Osteocyte (in vitro differentiated cells): ENCODE measurements at regions not wholly inside any gene's neighbourhood (a gene's known extent, or its start where the extent isn't known, plus 50 kb on each side); places are given as distances from the start of the nearest gene placed in this dataset.

Experiments
- DNase-seq: peaks from one replicate; pipeline ENCODE4 v3.0.0; 2021; ENCODE audit warnings: mixed read lengths; ENCODE audit not compliant: unreplicated experiment; ENCODE audit errors: extremely low spot score
- H3K27ac Mint-ChIP-seq: one replicate; pipeline ENCODE4 v1.8.0; 2021; ENCODE audit warnings: mild to moderate bottlenecking, mixed read lengths; ENCODE audit not compliant: unreplicated experiment
- H3K27me3 Mint-ChIP-seq: one replicate; pipeline ENCODE4 v1.8.0; 2021; ENCODE audit warnings: mixed read lengths; ENCODE audit not compliant: unreplicated experiment
- H3K36me3 Mint-ChIP-seq: one replicate; pipeline ENCODE4 v1.8.0; 2021; ENCODE audit warnings: mixed read lengths; ENCODE audit not compliant: unreplicated experiment
- H3K4me1 Mint-ChIP-seq: one replicate; pipeline ENCODE4 v1.8.0; 2021; ENCODE audit warnings: mixed read lengths; ENCODE audit not compliant: unreplicated experiment
- H3K4me3 Mint-ChIP-seq: one replicate; pipeline ENCODE4 v1.8.0; 2021; ENCODE audit warnings: mild to moderate bottlenecking, moderate library complexity, mixed read lengths; ENCODE audit not compliant: unreplicated experiment
- H3K9me3 Mint-ChIP-seq: one replicate; pipeline ENCODE4 v1.8.0; 2021; ENCODE audit warnings: mixed read lengths; ENCODE audit not compliant: unreplicated experiment
- TF ChIP-seq, protein P1 (sequence below): fragments of 200-600 bp; sonication (generic); IDR thresholded peaks from 2 replicates; pipeline ENCODE4 v1.5.0; 2021; ENCODE audit warnings: antibody characterized with exemption, mild to moderate bottlenecking, moderate library complexity

DNA sequence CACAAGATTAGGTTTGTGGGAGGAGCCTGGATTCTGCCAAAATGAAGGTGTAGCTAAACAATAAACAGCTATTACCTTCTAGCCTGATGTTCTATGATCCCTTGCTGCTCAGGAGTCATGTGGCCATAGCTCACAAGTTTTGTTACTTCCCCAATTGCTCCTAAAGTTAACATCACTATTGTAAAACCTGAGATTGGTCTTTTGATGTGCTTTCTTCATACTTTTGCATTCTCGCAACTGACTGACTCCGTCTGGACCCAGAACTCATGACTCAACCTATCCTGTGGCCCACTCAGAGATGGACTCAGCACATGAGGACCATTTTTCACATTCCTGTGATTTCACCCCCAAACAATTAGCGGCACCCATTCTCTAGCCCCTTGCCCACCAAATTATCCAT lies 69.1 kb downstream of the PTGS2 start:
- no peaks in the 10 kb centered on the region for H3K27me3 Mint-ChIP-seq
- no peaks in the 10 kb centered on the region for H3K36me3 Mint-ChIP-seq
- TF ChIP-seq, protein P1, sequence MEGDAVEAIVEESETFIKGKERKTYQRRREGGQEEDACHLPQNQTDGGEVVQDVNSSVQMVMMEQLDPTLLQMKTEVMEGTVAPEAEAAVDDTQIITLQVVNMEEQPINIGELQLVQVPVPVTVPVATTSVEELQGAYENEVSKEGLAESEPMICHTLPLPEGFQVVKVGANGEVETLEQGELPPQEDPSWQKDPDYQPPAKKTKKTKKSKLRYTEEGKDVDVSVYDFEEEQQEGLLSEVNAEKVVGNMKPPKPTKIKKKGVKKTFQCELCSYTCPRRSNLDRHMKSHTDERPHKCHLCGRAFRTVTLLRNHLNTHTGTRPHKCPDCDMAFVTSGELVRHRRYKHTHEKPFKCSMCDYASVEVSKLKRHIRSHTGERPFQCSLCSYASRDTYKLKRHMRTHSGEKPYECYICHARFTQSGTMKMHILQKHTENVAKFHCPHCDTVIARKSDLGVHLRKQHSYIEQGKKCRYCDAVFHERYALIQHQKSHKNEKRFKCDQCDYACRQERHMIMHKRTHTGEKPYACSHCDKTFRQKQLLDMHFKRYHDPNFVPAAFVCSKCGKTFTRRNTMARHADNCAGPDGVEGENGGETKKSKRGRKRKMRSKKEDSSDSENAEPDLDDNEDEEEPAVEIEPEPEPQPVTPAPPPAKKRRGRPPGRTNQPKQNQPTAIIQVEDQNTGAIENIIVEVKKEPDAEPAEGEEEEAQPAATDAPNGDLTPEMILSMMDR: no peak
- H3K9me3 Mint-ChIP-seq: no peaks in the 10 kb centered on the region
- H3K27ac Mint-ChIP-seq: no peak overlapping the region
- DNase-seq: no peak
- no peak overlapping the region for H3K4me3 Mint-ChIP-seq
- H3K4me1 Mint-ChIP-seq: no peaks in the 10 kb centered on the region

GRCh38 chr1:186609183-186609582 lies 71.0 kb downstream of the PTGS2 start:
- TF ChIP-seq, protein P1: no peak
- peaks cover 4% of the 10 kb centered on the region for H3K9me3 Mint-ChIP-seq
- DNase-seq: no peak
- no peaks in the 10 kb centered on the region for H3K4me1 Mint-ChIP-seq
- H3K27me3 Mint-ChIP-seq: no peaks in the 10 kb centered on the region
- no peak overlapping the region for H3K27ac Mint-ChIP-seq
- H3K36me3 Mint-ChIP-seq: no peaks in the 10 kb centered on the region
- no peak overlapping the region for H3K4me3 Mint-ChIP-seq

- no peak for DNase-seq
Observed at GRCh38 chr1:186605762-186606350, 74.4 kb downstream of the PTGS2 start.

DNA sequence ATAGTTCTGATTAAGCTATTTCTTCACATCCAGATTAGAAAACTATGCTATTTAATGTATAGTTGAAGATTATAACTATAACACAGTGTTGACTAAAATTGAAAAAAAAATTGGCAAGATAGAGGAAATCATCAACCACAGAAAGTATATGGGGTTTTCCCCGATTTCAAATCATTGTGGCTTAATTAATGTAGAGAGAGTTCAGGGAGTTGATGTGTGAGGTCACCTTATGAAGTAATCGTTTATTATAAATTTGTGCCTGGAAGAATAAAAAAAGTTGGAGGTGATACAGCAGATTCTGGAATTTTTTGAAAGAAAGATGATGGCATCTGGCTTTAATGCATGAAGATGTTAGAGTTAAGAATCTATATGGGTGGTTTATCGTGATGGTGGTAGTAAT lies 84.3 kb downstream of the PTGS2 start:
- H3K27ac Mint-ChIP-seq: no peak overlapping the region

More at GRCh38 chr1:186605762-186606350, 74.4 kb downstream of the PTGS2 start:
- Mint-ChIP-seq H3K4me1 (no peaks in the 10 kb centered on the region), H3K9me3 (peaks cover 4% of the 10 kb centered on the region), H3K4me3 (no peak overlapping the region), H3K36me3 (no peaks in the 10 kb centered on the region), H3K27me3 (no peaks in the 10 kb centered on the region), H3K27ac (no peak overlapping the region)
- TF ChIP-seq, protein P1: peak; percentile 86

DNA sequence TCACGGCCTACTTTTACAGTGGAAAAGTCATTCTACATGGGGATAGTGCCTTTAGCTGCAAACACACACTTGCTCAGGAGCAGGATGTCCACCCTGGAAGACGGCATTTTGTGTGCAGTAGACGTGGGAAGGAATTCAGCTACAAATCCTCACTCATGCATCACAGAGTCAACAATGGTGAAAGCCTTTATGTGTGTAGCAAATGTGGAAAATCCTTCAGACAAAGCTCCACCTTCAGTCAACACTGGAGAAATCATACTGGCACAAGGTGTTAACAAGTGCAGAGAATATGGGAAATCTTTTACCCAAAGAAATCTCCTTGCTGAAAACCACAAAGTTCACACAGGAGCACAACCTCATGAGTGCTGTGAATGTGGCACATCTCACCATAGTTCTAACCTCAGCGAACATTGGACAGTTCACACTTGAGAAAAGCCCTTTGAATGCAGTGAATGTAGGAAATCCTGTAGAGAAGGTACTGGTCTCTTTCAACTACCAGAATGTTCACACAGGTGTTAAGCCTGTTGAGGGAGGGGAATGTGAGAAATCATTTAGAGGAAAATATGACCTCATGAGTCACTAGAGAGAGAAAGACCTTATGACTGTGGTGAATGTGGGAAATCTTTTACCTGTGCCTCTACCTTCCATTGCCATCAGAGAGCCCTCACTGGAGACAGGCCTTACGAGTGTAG lies 101.8 kb downstream of the PTGS2 start:
- DNase-seq: no peak
- Mint-ChIP-seq H3K4me1 (peaks cover 10% of the 10 kb centered on the region), H3K36me3 (no peaks in the 10 kb centered on the region), H3K27me3 (no peaks in the 10 kb centered on the region), H3K9me3 (peaks cover 9% of the 10 kb centered on the region), H3K27ac (no peak overlapping the region), H3K4me3 (no peak overlapping the region)
- TF ChIP-seq, protein P1: no peak

More for the DNA sequence above, 84.3 kb downstream of the PTGS2 start:
- Mint-ChIP-seq H3K4me3 (no peak overlapping the region), H3K4me1 (no peaks in the 10 kb centered on the region), H3K36me3 (peaks cover 2% of the 10 kb centered on the region), H3K9me3 (peaks cover 40% of the 10 kb centered on the region), H3K27me3 (no peaks in the 10 kb centered on the region)
- no peak for DNase-seq
- TF ChIP-seq, protein P1: no peak
